Stimulated activated CD8-positive, alpha-beta memory T cell treated with anti-CD3 and anti-CD28 coated beads, Interleukin-7, amount 100 ng/mL, for 24 hours (primary cell): ENCODE measurements at regions not wholly inside any gene's neighbourhood (a gene's known extent, or its start where the extent isn't known, plus 50 kb on each side); places are given as distances from the start of the nearest gene placed in this dataset.
"Not testable (repeated sequence)": the region's sequence is repeated elsewhere in the genome, so short reads cannot be mapped to it uniquely, and the experiment has no call there.

Experiments
- DNase-seq: peaks from one replicate; pipeline ENCODE4 v3.0.0-alpha.2; 2020; ENCODE audit warnings: low read depth

DNA sequence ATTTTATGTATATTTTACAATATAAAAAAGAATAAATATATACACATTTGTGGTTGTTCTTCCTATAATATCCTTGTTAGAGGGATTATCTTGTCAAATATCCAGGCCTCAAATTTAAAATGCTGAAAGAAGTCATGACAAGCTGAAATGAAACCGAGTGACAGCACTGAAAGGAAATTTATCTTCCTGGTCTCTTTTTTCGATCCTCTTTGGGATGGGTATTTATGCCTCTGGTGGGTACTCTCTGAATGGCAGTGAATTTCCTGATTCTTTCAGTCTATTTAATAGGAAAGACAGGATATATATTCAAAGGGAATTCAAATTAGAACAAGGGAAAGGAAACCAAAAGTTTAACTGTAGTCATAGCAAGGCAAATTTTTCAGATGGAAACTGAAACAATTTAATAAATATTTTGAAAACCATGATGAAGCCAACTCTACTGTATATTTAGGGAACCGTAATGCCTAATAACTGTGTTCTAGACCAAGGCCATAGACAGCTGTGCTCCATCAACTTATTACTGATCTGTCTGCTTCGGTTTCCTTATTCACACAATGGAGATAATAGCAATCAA is 97.9 kb downstream of the DLEU7 start:
- no peak for DNase-seq

DNA sequence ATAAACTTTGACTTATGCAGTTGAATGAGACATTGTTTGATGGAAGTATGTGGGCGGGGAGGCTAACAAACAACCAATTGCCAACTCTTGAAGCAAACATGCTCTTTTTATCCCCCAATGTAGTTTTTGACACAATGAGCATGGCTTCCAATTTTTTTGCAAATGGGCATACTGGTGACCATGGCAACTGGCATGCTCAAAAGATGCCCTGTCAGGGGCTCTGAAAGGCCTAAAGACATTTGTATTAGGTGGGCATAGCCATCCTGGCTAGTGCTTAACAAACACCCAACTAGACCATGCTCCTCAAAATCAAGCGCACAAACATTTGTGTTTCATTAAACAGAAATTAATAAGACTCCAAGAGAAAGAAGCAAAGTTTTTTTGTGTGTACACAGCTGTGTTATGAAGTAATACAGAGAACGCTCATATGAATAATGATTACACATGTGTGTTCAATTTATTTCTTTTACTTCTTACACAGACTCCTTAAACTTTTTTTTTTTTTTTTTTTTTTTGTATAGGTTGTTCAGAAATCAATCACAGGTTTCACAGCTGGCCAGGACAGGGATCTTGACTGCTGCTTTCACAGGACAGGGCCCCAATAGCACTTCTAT is 95.6 kb downstream of the DLEU7 start:
- DNase-seq: no peak

DNA sequence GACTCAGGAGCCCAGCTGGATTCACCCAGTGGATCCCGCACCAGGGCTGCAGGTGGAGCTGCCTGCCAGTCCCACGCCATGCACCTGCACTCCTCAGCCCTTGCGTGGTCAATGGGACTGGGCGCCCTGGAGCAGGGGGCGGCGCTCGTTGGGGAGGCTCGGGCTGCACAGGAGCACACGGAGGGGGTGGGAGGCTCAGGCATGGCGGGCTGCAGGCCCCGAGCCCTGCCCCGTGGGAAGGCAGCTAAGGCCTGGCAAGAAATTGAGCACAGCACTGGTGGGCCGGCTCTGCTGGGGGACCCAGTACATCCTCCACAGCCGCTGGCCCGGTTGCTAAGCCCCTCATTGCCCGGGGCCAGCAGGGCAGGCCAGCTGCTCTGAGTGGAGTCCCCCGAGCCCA is 90.3 kb downstream of the DLEU7 start:
- not testable (repeated sequence) for DNase-seq

DNA sequence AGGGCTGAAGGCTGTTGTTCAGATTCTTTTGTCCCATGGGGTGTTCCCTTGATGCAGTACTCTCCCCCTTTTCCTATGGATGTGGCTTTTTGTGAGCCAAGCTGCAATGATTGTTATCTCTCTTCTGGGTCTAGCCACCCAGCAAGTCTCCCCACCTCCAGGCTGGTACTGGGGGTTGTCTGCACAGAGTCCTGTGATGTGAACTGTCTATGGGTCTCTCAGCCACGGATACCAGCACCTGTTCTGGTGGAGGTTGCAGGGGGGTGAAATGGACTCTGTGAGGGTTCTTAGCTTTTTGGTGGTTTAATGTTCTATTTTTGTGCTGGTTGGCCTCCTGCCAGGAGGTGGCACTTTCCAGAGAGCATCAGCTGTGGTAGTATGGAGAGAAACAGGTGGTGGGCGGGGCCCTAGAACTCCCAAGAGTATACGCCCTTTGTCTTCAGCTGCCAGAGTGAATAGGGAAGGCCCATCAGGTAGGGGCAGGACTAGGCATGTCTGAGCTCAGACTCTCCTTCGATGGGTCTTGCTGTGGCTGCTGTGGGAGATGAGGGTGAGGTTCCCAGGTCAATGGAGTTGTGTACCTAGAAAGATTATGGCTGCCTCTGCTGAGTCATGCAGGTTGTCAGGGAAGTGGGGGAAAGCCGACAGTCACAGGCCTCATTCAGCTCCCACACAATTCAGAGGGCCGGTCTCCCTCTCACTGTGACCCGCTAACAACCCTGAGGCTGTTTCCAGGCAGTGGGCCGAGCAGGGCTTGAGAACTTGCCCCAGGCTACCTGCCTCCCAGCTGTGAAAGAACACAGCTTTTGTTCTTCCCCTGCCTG is 87.4 kb downstream of the DLEU7 start:
- not testable (repeated sequence) for DNase-seq

- DNase-seq: no peak
Measured at GRCh38 chr13:50757008-50757407, 86.5 kb downstream of the DLEU7 start.

- no peak for DNase-seq
Measured at GRCh38 chr13:50758796-50759195, 84.7 kb downstream of the DLEU7 start.

- no peak for DNase-seq
Measured at GRCh38 chr13:50760751-50761150, 82.7 kb downstream of the DLEU7 start.

- no peak for DNase-seq
Measured at GRCh38 chr13:50761406-50761805, 82.1 kb downstream of the DLEU7 start.

- DNase-seq: no peak
Measured at GRCh38 chr13:50762969-50763567, 80.4 kb downstream of the DLEU7 start.

DNA sequence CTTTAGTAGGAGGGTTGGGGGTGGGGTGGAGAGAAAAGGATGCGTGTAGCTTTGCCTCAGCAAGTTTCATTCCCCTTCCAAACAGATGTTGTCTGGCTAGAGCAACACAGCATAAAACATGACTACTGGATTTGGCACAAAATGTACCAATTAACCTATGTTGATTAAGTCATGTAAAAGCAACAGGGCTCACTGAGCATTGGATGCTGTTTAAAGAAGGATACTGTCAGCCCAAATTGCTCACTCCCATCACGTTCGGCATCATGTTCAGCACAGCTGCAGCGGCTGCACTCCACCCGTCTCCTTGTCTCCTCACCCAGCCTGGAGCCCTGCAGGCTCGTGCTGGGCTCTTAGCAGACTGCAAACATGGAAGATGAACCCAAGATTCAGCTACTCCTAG is 77.5 kb downstream of the DLEU7 start:
- DNase-seq: no peak

GRCh38 chr13:50766695-50767094 is 76.8 kb downstream of the DLEU7 start:
- DNase-seq: no peak

DNA sequence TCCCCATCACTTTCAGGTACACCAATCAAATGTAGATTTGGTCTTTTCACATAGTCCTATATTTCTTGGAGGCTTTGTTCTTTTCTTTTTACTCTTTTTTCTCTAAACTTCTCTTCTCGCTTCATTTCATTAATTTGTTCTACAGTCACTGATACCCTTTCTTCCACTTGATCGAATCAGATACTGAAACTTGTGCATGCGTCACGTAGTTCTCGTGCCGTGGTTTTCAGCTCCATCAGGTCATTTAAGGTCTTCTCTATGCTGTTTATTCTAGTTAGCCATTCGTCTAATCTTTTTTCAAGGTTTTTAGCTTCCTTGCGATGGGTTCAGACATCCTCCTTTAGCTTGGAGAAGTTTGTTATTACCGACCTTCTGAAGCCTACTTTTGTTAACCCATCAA is 70.6 kb downstream of the DLEU7 start:
- not testable (repeated sequence) for DNase-seq
